PC-9 (cell line): ENCODE measurements at regions not wholly inside any gene's neighbourhood (a gene's known extent, or its start where the extent isn't known, plus 50 kb on each side); places are given as distances from the start of the nearest gene placed in this dataset.

Experiments
- CTCF ChIP-seq: fragments of 200-600 bp; sonication (generic); conservative IDR thresholded peaks from 2 replicates; pipeline ENCODE4 v1.6.1; 2017; ENCODE audit warnings: mixed run types, antibody characterized with exemption, mild to moderate bottlenecking, moderate library complexity
- EZH2 ChIP-seq: fragments of 200-600 bp; sonication (generic); IDR thresholded peaks from 2 replicates; pipeline ENCODE4 v1.8.0; 2017; ENCODE audit warnings: antibody characterized with exemption, low read depth

GRCh38 chr20:60068509-60068908 is 110.3 kb downstream of the CDH26 start:
- no peak for TF ChIP-seq CTCF
- no peak for TF ChIP-seq EZH2
